ENCODE measurements at regions not wholly inside any gene's neighbourhood (a gene's known extent, or its start where the extent isn't known, plus 50 kb on each side); places are given as distances from the start of the nearest gene placed in this dataset.

DNA sequence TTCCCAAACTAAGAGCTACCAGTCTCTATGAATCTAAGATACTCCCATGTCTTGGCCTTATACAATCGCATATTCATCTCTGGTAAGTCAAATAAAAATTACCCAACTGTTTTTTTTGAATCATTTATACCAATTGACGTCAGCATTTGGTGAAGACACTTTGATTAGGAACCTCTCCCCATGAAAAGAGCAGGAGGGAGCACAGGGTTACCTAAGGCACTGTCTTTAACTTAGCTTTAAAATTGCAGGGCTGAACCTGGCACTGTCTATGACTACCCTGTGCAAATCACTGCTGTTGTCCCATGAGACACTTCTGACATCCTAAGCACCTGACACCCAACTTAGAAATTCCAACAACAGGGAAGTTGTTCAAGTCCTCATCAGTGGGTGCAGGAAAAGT is 586.4 kb downstream of the MAT2B start:
- TF ChIP-seq, protein P1, sequence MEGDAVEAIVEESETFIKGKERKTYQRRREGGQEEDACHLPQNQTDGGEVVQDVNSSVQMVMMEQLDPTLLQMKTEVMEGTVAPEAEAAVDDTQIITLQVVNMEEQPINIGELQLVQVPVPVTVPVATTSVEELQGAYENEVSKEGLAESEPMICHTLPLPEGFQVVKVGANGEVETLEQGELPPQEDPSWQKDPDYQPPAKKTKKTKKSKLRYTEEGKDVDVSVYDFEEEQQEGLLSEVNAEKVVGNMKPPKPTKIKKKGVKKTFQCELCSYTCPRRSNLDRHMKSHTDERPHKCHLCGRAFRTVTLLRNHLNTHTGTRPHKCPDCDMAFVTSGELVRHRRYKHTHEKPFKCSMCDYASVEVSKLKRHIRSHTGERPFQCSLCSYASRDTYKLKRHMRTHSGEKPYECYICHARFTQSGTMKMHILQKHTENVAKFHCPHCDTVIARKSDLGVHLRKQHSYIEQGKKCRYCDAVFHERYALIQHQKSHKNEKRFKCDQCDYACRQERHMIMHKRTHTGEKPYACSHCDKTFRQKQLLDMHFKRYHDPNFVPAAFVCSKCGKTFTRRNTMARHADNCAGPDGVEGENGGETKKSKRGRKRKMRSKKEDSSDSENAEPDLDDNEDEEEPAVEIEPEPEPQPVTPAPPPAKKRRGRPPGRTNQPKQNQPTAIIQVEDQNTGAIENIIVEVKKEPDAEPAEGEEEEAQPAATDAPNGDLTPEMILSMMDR (IDR thresholded peaks at IDR 0.05; ENCODE audit: extremely low read depth in 1 of 2, insufficient read depth in 1 of 2, low read depth in 1 of 2, low read length in 2 of 2): no peak
- TF ChIP-seq POLR2AphosphoS5 (IDR thresholded peaks at IDR 0.05; ENCODE audit: insufficient read depth, low read depth, low read length) (no peak), POLR2A (IDR thresholded peaks at IDR 0.05; ENCODE audit: low read depth, low read length) (no peak)

Data from endothelial cell of umbilical vein (primary cell).